B cell (primary cell): ENCODE measurements at regions not wholly inside any gene's neighbourhood (a gene's known extent, or its start where the extent isn't known, plus 50 kb on each side); places are given as distances from the start of the nearest gene placed in this dataset.

Source experiments
- ATAC-seq: fragments of 200-7000 bp; cut with Tn5 transposase; one replicate; pipeline ENCODE4 v1.10.0; 2021; ENCODE audit warnings: low read depth, mild to moderate bottlenecking, moderate number of reproducible peaks, moderate library complexity
- CTCF ChIA-PET: fragments of 350-600 bp; sonication (Branson Sonifier 250); formaldehyde crosslinking; loops from one replicate; lab custom pipeline; 2021; ENCODE audit warnings: antibody characterized with exemption, inconsistent platforms; lab: Charles Lee
- POLR2A ChIA-PET: fragments of 350-600 bp; sonication (Branson Sonifier 250); formaldehyde crosslinking; loops from one replicate; lab custom pipeline; 2021; ENCODE audit warnings: antibody characterized with exemption; lab: Charles Lee
- DNase-seq: peaks from one replicate; pipeline ENCODE4 v3.0.0; 2013
- H2AFZ ChIP-seq: 2 replicates; pipeline ENCODE4 v1.6.1; 2012; ENCODE audit warnings: mild to moderate bottlenecking, low read depth, low read length; ENCODE audit not compliant: insufficient read depth, poor library complexity, severe bottlenecking
- H3K27ac ChIP-seq, 2 donors: 1 replicate in 1 of 2; 2 replicates in 1 of 2; pipeline ENCODE4 v1.5.1; 2012 to 2013; ENCODE audit warnings: low read length in 2 of 2, mild to moderate bottlenecking in 2 of 2, moderate library complexity in 1 of 2
- H3K27me3 ChIP-seq, 4 experiments: fragments of 200-600 bp in 1 of 4; sonication (generic) in 1 of 4; replicated peaks in 1 of 4; 1 replicate in 2 of 4; 2 replicates in 2 of 4; pipeline versions ENCODE4 v1.6.1 to v1.7.0; 2013 to 2016; ENCODE audit warnings: low read length in 3 of 4, mild to moderate bottlenecking in 2 of 4, mixed read lengths in 1 of 4, moderate library complexity in 1 of 4; ENCODE audit not compliant: insufficient read depth in 4 of 4, control insufficient read depth in 3 of 4; ENCODE audit errors: control extremely low read depth in 1 of 4
- H3K36me3 ChIP-seq, 2 experiments: replicated peaks in 1 of 2; 1 replicate in 1 of 2; 2 replicates in 1 of 2; pipeline versions ENCODE4 v1.6.1 to v1.7.1; 2013; ENCODE audit warnings: low read length in 1 of 2; ENCODE audit not compliant: insufficient read depth in 2 of 2, control insufficient read depth in 1 of 2; ENCODE audit errors: control extremely low read depth in 1 of 2, extremely low read depth in 1 of 2
- H3K4me1 ChIP-seq, 2 donors: fragments of 200-600 bp in 1 of 2; sonication (generic) in 1 of 2; 1 replicate in 1 of 2; 2 replicates in 1 of 2; pipeline versions ENCODE4 v1.5.1 to v1.6.1; 2013 to 2017; ENCODE audit warnings: low read length in 2 of 2; ENCODE audit not compliant: control insufficient read depth in 2 of 2, insufficient read depth in 2 of 2
- H3K4me2 ChIP-seq: replicated peaks from 2 replicates; pipeline ENCODE3; 2012; ENCODE audit warnings: mild to moderate bottlenecking, low read depth, low read length; ENCODE audit not compliant: poor library complexity, severe bottlenecking
- H3K4me3 ChIP-seq, 5 experiments: fragments of 200-600 bp in 1 of 5; sonication (generic) in 1 of 5; 1 replicate in 3 of 5; 2 replicates in 2 of 5; pipeline versions ENCODE4 v1.5.1 to v1.7.0; 2011 to 2016; ENCODE audit warnings: low read length in 4 of 5, mild to moderate bottlenecking in 4 of 5, low read depth in 2 of 5, control low read depth in 1 of 5, moderate library complexity in 1 of 5; ENCODE audit not compliant: insufficient read depth in 1 of 5; ENCODE audit errors: control extremely low read depth in 1 of 5, extremely low read depth in 1 of 5
- H3K79me2 ChIP-seq: fragments of 200-600 bp; sonication (generic); one replicate; pipeline ENCODE4 v1.6.0; 2016; ENCODE audit warnings: low read length; ENCODE audit not compliant: control insufficient read depth, insufficient read depth
- H3K9ac ChIP-seq: fragments of 200-600 bp; sonication (generic); 2 replicates; pipeline ENCODE4 v1.6.1; 2017; ENCODE audit warnings: mild to moderate bottlenecking, low read length, moderate library complexity
- H3K9me3 ChIP-seq, 3 donors: one replicate each; pipeline versions ENCODE4 v1.6.1 to v1.7.1; 2013; ENCODE audit warnings: low read length in 2 of 3; ENCODE audit not compliant: control insufficient read depth in 2 of 3, insufficient read depth in 1 of 3; ENCODE audit errors: control extremely low read depth in 1 of 3
- H4K20me1 ChIP-seq: 2 replicates; pipeline ENCODE4 v1.6.0; 2012; ENCODE audit warnings: mild to moderate bottlenecking, low read length; ENCODE audit not compliant: insufficient read depth, control insufficient read depth, poor library complexity, severe bottlenecking
- H3K27ac Mint-ChIP-seq: one replicate; pipeline ENCODE4 v1.8.0; 2021; ENCODE audit warnings: mixed read lengths
- H3K27me3 Mint-ChIP-seq: one replicate; pipeline ENCODE4 v1.8.0; 2021; ENCODE audit warnings: mixed read lengths
- H3K4me1 Mint-ChIP-seq: one replicate; pipeline ENCODE4 v1.8.0; 2021; ENCODE audit warnings: mixed read lengths
- H3K4me3 Mint-ChIP-seq: one replicate; pipeline ENCODE4 v1.8.0; 2021; ENCODE audit warnings: mixed read lengths
- H3K9me3 Mint-ChIP-seq: one replicate; pipeline ENCODE4 v1.8.0; 2022; ENCODE audit warnings: mixed read lengths; ENCODE audit not compliant: insufficient read depth
- EZH2 ChIP-seq: IDR thresholded peaks from 2 replicates; pipeline ENCODE4 v1.6.1; 2012; ENCODE audit warnings: borderline replicate concordance, low read depth, mild to moderate bottlenecking, moderate library complexity, low read length; ENCODE audit not compliant: insufficient read depth, poor library complexity, severe bottlenecking
- WGBS: methylation state at CpG from one replicate; pipeline ENCODE4 v1.1.5; 2013; ENCODE audit warnings: missing lambda C conversion rate; ENCODE audit not compliant: insufficient coverage; 5-methylcytosine and 5-hydroxymethylcytosine counted together
- intact Hi-C: fragments of 100-400 bp; cut with micrococcal nuclease; formaldehyde crosslinking; loops from one replicate; pipeline ENCODE4 v1.10.0; 2022
- TF ChIP-seq, protein P1 (sequence below): fragments of 200-600 bp; IDR thresholded peaks from one replicate; pipeline ENCODE4 v1.8.0; 2022; ENCODE audit warnings: antibody characterized with exemption, mild to moderate bottlenecking

DNA sequence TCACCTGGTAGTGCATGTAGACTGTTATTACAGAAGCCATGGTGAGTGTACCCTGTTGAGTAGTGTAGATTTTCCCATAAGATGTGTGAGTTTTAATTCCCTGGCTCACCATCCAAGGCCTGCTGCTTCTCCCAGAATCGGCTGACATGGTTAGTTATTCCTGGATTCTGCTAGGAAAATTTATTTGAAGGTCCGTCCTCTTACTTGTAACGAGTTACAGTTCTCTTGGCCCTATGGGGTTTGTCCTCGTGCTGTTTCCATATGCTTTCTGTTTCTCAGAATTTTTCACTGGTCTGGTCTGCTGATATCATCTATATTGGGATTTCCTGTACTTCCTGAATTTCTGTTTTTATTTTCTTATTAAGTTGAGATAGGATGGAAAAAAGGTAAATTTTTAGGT lies 423.3 kb upstream of the RGS6 start:
- peaks cover 5% of the 10 kb centered on the region for H4K20me1 ChIP-seq

DNA sequence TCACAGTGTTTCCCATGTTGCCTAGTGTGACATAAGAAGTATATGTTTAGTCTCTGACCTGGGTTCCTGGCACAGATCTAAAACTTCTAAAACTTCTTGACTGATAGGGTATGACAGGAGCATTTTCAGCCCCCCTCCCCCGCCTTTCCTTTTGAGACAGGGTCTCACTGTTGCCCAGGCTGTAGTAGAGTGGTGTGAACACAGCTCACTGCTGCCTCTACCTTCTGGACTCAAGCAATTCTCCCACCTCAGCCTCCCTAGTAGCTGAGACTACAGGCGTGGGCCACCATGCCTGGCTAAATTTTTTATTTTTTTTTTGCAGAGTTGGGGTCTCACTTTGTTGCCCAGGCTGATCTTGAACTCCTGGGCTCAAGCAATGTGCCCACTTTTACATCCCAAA lies 421.1 kb upstream of the RGS6 start:
- Histone ChIP-seq H3K4me3 (no peak overlapping the region), H3K79me2 (peaks cover 27% of the 10 kb centered on the region), H2AFZ (no peak overlapping the region), H3K4me2 (no peak overlapping the region), H3K36me3 (peaks cover 6 to 28% of the 10 kb centered on the region in 2 experiments), H3K9ac (no peak overlapping the region), H3K9me3 (no peaks in the 10 kb centered on the region), H3K27ac (no peak overlapping the region), H3K27me3 (no peaks in the 10 kb centered on the region), H3K4me1 (no peaks in the 10 kb centered on the region), H4K20me1 (peaks cover 11% of the 10 kb centered on the region)
- TF ChIP-seq, protein P1, sequence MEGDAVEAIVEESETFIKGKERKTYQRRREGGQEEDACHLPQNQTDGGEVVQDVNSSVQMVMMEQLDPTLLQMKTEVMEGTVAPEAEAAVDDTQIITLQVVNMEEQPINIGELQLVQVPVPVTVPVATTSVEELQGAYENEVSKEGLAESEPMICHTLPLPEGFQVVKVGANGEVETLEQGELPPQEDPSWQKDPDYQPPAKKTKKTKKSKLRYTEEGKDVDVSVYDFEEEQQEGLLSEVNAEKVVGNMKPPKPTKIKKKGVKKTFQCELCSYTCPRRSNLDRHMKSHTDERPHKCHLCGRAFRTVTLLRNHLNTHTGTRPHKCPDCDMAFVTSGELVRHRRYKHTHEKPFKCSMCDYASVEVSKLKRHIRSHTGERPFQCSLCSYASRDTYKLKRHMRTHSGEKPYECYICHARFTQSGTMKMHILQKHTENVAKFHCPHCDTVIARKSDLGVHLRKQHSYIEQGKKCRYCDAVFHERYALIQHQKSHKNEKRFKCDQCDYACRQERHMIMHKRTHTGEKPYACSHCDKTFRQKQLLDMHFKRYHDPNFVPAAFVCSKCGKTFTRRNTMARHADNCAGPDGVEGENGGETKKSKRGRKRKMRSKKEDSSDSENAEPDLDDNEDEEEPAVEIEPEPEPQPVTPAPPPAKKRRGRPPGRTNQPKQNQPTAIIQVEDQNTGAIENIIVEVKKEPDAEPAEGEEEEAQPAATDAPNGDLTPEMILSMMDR = no peak
- no peak for TF ChIP-seq EZH2
- CTCF ChIA-PET = no interaction called here
- Mint-ChIP-seq H3K27ac (no peak overlapping the region), H3K27me3 (no peaks in the 10 kb centered on the region), H3K9me3 (no peaks in the 10 kb centered on the region), H3K4me3 (no peak overlapping the region), H3K4me1 (peaks cover 8% of the 10 kb centered on the region)
- DNase-seq = no peak
- intact Hi-C loops = no loop called here
- WGBS = no CpG with 5 or more reads among the region's 2 CpGs
- no peak for ATAC-seq
- POLR2A ChIA-PET = no interaction called here

More for the DNA sequence above, 423.3 kb upstream of the RGS6 start:
- 100% methylated on average over 3 of the region's 4 CpGs for WGBS
- no peaks in the 10 kb centered on the region for H3K4me1 ChIP-seq
- H3K4me2 ChIP-seq = no peak overlapping the region
- H3K27me3 ChIP-seq = no peaks in the 10 kb centered on the region
- no peak overlapping the region for H3K4me3 ChIP-seq
- intact Hi-C loops = no loop called here
- no peaks in the 10 kb centered on the region for H3K9me3 Mint-ChIP-seq
- no peak for ATAC-seq
- no peak for DNase-seq
- peaks cover 8% of the 10 kb centered on the region for H3K4me1 Mint-ChIP-seq
- H3K79me2 ChIP-seq = peaks cover 30% of the 10 kb centered on the region
- H3K9ac ChIP-seq = no peak overlapping the region
- H3K36me3 ChIP-seq = peaks cover 2 to 13% of the 10 kb centered on the region in 2 experiments
- no peak overlapping the region for H2AFZ ChIP-seq
- CTCF ChIA-PET = no interaction called here
- no peak overlapping the region for H3K4me3 Mint-ChIP-seq
- H3K27me3 Mint-ChIP-seq = no peaks in the 10 kb centered on the region
- no peak overlapping the region for H3K27ac ChIP-seq
- H3K9me3 ChIP-seq = no peaks in the 10 kb centered on the region
- POLR2A ChIA-PET = no interaction called here
- no peak overlapping the region for H3K27ac Mint-ChIP-seq
- TF ChIP-seq, protein P1 = no peak
